OCI-LY1 (cell line): ENCODE measurements at regions not wholly inside any gene's neighbourhood (a gene's known extent, or its start where the extent isn't known, plus 50 kb on each side); places are given as distances from the start of the nearest gene placed in this dataset.

Experiments
- H2AFZ ChIP-seq: fragments of 200-600 bp; sonication (generic), shearing (Covaris generic); 2 replicates; pipeline ENCODE4 v1.6.0; 2014; ENCODE audit warnings: antibody characterized with exemption, mild to moderate bottlenecking, low read length
- H3F3A ChIP-seq: fragments of 200-600 bp; sonication (generic), shearing (Covaris generic); 2 replicates; pipeline ENCODE4 v1.6.0; 2014; ENCODE audit warnings: mild to moderate bottlenecking, antibody characterized with exemption, low read length, moderate library complexity; ENCODE audit not compliant: insufficient read depth
- H3K27ac ChIP-seq: fragments of 200-600 bp; sonication (generic); 2 replicates; pipeline ENCODE4 v1.5.1; 2014; ENCODE audit warnings: low read length, mixed run types, mild to moderate bottlenecking, low read depth; ENCODE audit not compliant: poor library complexity, severe bottlenecking
- H3K27me3 ChIP-seq: fragments of 200-600 bp; sonication (generic); 2 replicates; pipeline ENCODE4 v1.6.0; 2014; ENCODE audit warnings: antibody characterized with exemption, mild to moderate bottlenecking, low read length, moderate library complexity; ENCODE audit not compliant: insufficient read depth
- H3K36me3 ChIP-seq: fragments of 200-600 bp; sonication (generic); 2 replicates; pipeline ENCODE4 v1.6.1; 2014; ENCODE audit warnings: mild to moderate bottlenecking, antibody characterized with exemption, low read length, moderate library complexity, mixed read lengths; ENCODE audit not compliant: insufficient read depth
- H3K4me1 ChIP-seq: fragments of 200-600 bp; sonication (generic); 2 replicates; pipeline ENCODE4 v1.5.1; 2014; ENCODE audit warnings: mild to moderate bottlenecking, low read length, moderate library complexity; ENCODE audit not compliant: insufficient read depth, severe bottlenecking
- H3K4me2 ChIP-seq: fragments of 200-600 bp; sonication (generic), shearing (Covaris generic); 2 replicates; pipeline ENCODE4 v1.6.1; 2014; ENCODE audit warnings: low read length
- H3K4me3 ChIP-seq: fragments of 200-600 bp; sonication (generic); 2 replicates; pipeline ENCODE4 v1.5.1; 2014; ENCODE audit warnings: low read length, low read depth, mild to moderate bottlenecking, mixed read lengths; ENCODE audit not compliant: poor library complexity, severe bottlenecking
- H3K79me2 ChIP-seq: fragments of 200-600 bp; shearing (Covaris generic); 2 replicates; pipeline ENCODE4 v1.6.1; 2016; ENCODE audit warnings: mixed run types, low read length, mixed read lengths; ENCODE audit not compliant: insufficient read depth
- H3K9ac ChIP-seq: fragments of 200-600 bp; sonication (generic), shearing (Covaris generic); 2 replicates; pipeline ENCODE4 v1.6.1; 2014; ENCODE audit warnings: mild to moderate bottlenecking, low read length, mixed read lengths
- H3K9me2 ChIP-seq: fragments of 200-600 bp; sonication (generic), shearing (Covaris generic); 2 replicates; pipeline ENCODE4 v1.6.1; 2014; ENCODE audit warnings: low read depth, mild to moderate bottlenecking, low read length, mixed read lengths
- H3K9me3 ChIP-seq: fragments of 200-600 bp; shearing (Covaris generic); 2 replicates; pipeline ENCODE4 v1.6.1; 2014; ENCODE audit warnings: low read length, mixed read lengths
- H4K20me1 ChIP-seq: fragments of 200-600 bp; sonication (generic), shearing (Covaris generic); 2 replicates; pipeline ENCODE4 v1.6.0; 2016; ENCODE audit warnings: mild to moderate bottlenecking, low read length; ENCODE audit not compliant: insufficient read depth
- CTCF ChIP-seq: fragments of 200-600 bp; sonication (generic), shearing (Covaris generic); IDR thresholded peaks from 2 replicates; pipeline ENCODE4 v1.5.1; 2017; ENCODE audit warnings: mild to moderate bottlenecking, antibody characterized with exemption, low read length, moderate library complexity, mixed read lengths
- EZH2 ChIP-seq: fragments of 200-600 bp; sonication (generic), shearing (Covaris generic); IDR thresholded peaks from 2 replicates; pipeline ENCODE4 v1.8.0; 2017; ENCODE audit warnings: borderline replicate concordance, mixed run types, mild to moderate bottlenecking, antibody characterized with exemption, low read length, moderate library complexity, mixed read lengths

- no peaks in the 10 kb centered on the region for H3K27me3 ChIP-seq
- no peaks in the 10 kb centered on the region for H4K20me1 ChIP-seq
- H3K27ac ChIP-seq, result no peak overlapping the region
Measured at GRCh38 chr15:93943586-93943985, 287.8 kb upstream of the MCTP2 start.

GRCh38 chr15:93942269-93942694 lies 289.1 kb upstream of the MCTP2 start:
- Histone ChIP-seq H3F3A (no peaks in the 10 kb centered on the region), H3K9me3 (no peaks in the 10 kb centered on the region), H3K9ac (no peak overlapping the region), H3K36me3 (no peaks in the 10 kb centered on the region), H2AFZ (no peak overlapping the region), H4K20me1 (no peaks in the 10 kb centered on the region), H3K9me2 (no peaks in the 10 kb centered on the region), H3K4me1 (no peaks in the 10 kb centered on the region), H3K27ac (no peak overlapping the region), H3K27me3 (no peaks in the 10 kb centered on the region), H3K79me2 (no peaks in the 10 kb centered on the region), H3K4me2 (no peak overlapping the region), H3K4me3 (no peak overlapping the region)
- TF ChIP-seq CTCF, result no peak
- TF ChIP-seq EZH2, result no peak

More at GRCh38 chr15:93943586-93943985, 287.8 kb upstream of the MCTP2 start:
- Histone ChIP-seq H3F3A (no peaks in the 10 kb centered on the region), H2AFZ (no peak overlapping the region), H3K9me2 (no peaks in the 10 kb centered on the region), H3K4me2 (no peak overlapping the region), H3K36me3 (no peaks in the 10 kb centered on the region), H3K79me2 (no peaks in the 10 kb centered on the region), H3K9me3 (no peaks in the 10 kb centered on the region), H3K9ac (no peak overlapping the region), H3K4me1 (no peaks in the 10 kb centered on the region), H3K4me3 (no peak overlapping the region)
- TF ChIP-seq EZH2 (no peak), CTCF (no peak)

- H3K9ac ChIP-seq, result no peak overlapping the region
- no peak overlapping the region for H3K27ac ChIP-seq
- no peaks in the 10 kb centered on the region for H3K79me2 ChIP-seq
- H3K4me3 ChIP-seq, result no peak overlapping the region
- no peaks in the 10 kb centered on the region for H3K4me1 ChIP-seq
- no peaks in the 10 kb centered on the region for H4K20me1 ChIP-seq
- no peak overlapping the region for H3K4me2 ChIP-seq
- no peak overlapping the region for H2AFZ ChIP-seq
- TF ChIP-seq EZH2, result no peak
- no peak for TF ChIP-seq CTCF
- no peaks in the 10 kb centered on the region for H3F3A ChIP-seq
- no peaks in the 10 kb centered on the region for H3K9me2 ChIP-seq
- no peaks in the 10 kb centered on the region for H3K9me3 ChIP-seq
- H3K36me3 ChIP-seq, result no peaks in the 10 kb centered on the region
- H3K27me3 ChIP-seq, result no peaks in the 10 kb centered on the region
Measured at GRCh38 chr15:93941697-93942096, 289.7 kb upstream of the MCTP2 start.
